PC-3 (cell line): ENCODE measurements at regions not wholly inside any gene's neighbourhood (a gene's known extent, or its start where the extent isn't known, plus 50 kb on each side); places are given as distances from the start of the nearest gene placed in this dataset.

Experiments
- EZH2 ChIP-seq: fragments of 300-600 bp; sonication (generic); IDR thresholded peaks from one replicate; pipeline ENCODE4 v1.6.1; 2017; ENCODE audit warnings: antibody characterized with exemption, mild to moderate bottlenecking, low read length; ENCODE audit not compliant: unreplicated experiment
- TF ChIP-seq, protein P1 (sequence below): fragments of 300-600 bp; sonication (generic); conservative IDR thresholded peaks from 2 replicates; pipeline ENCODE4 v1.5.1; 2017; ENCODE audit warnings: antibody characterized with exemption, low read depth, mild to moderate bottlenecking, low read length

DNA sequence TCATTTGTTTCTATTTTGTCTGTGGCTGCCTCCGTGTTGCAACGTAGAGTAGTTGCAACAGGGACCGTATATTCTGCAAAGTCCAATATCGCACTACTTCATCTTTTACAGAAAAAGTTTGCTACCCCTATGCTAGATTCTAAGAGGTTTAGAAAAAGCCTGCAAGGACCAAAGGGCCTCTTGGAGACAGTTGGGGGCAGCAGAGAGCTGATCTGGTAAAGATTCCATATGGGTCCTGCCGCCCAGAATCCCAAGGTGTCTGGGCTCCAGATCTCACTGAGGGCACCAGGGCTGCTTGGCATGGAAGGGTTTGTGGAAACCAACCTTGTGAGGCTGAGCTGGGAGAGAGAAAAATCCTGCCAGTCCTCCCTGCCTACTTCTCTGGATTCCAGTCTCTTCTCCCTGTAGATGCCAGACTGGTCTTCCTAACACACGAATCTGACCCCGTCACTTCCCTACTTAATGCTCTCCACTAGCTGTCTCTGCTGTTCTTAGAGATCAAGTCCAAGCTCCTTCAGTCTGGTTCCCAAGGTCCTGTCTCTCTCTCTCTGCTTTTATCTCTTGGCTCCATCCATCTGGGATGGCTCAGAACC is 74.6 kb downstream of the GLRX5 start:
- TF ChIP-seq EZH2: no peak
- TF ChIP-seq, protein P1, sequence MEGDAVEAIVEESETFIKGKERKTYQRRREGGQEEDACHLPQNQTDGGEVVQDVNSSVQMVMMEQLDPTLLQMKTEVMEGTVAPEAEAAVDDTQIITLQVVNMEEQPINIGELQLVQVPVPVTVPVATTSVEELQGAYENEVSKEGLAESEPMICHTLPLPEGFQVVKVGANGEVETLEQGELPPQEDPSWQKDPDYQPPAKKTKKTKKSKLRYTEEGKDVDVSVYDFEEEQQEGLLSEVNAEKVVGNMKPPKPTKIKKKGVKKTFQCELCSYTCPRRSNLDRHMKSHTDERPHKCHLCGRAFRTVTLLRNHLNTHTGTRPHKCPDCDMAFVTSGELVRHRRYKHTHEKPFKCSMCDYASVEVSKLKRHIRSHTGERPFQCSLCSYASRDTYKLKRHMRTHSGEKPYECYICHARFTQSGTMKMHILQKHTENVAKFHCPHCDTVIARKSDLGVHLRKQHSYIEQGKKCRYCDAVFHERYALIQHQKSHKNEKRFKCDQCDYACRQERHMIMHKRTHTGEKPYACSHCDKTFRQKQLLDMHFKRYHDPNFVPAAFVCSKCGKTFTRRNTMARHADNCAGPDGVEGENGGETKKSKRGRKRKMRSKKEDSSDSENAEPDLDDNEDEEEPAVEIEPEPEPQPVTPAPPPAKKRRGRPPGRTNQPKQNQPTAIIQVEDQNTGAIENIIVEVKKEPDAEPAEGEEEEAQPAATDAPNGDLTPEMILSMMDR: peak; percentile 70
